ENCODE measurements at regions not wholly inside any gene's neighbourhood (a gene's known extent, or its start where the extent isn't known, plus 50 kb on each side); places are given as distances from the start of the nearest gene placed in this dataset.

GRCh38 chr18:55997151-55997561 lies 409.2 kb upstream of the TCF4 start:
- no peak for DNase-seq (ENCODE audit: low spot score)
- no peak for TF ChIP-seq CTCF (IDR thresholded peaks at IDR 0.05; ENCODE audit: extremely low read depth, insufficient read depth, missing control alignments)
- in situ Hi-C loops (cut with MboI; ENCODE audit: low pct_unique_long_range_greater_than_20kb, low sequenced_read_pairs, unreplicated experiment), result no loop called here

- TF ChIP-seq CTCF (IDR thresholded peaks at IDR 0.05; ENCODE audit: extremely low read depth, insufficient read depth, missing control alignments), result no peak
- no peak for DNase-seq (ENCODE audit: low spot score)
- in situ Hi-C loops (cut with MboI; ENCODE audit: low pct_unique_long_range_greater_than_20kb, low sequenced_read_pairs, unreplicated experiment), result no loop called here
Measured at GRCh38 chr18:55996717-55997116, 408.7 kb upstream of the TCF4 start.

GRCh38 chr18:55990186-55990585 lies 402.2 kb upstream of the TCF4 start:
- TF ChIP-seq CTCF (IDR thresholded peaks at IDR 0.05; ENCODE audit: extremely low read depth, insufficient read depth, missing control alignments), result no peak
- DNase-seq (ENCODE audit: low spot score), result no peak
- in situ Hi-C loops (cut with MboI; ENCODE audit: low pct_unique_long_range_greater_than_20kb, low sequenced_read_pairs, unreplicated experiment), result no loop called here

GRCh38 chr18:55988537-55988936 lies 400.5 kb upstream of the TCF4 start:
- TF ChIP-seq CTCF (IDR thresholded peaks at IDR 0.05; ENCODE audit: extremely low read depth, insufficient read depth, missing control alignments), result no peak
- in situ Hi-C loops (cut with MboI; ENCODE audit: low pct_unique_long_range_greater_than_20kb, low sequenced_read_pairs, unreplicated experiment), result no loop called here
- no peak for DNase-seq (ENCODE audit: low spot score)

GRCh38 chr18:55983433-55983832 lies 395.4 kb upstream of the TCF4 start:
- DNase-seq (ENCODE audit: low spot score), result no peak
- TF ChIP-seq CTCF (IDR thresholded peaks at IDR 0.05; ENCODE audit: extremely low read depth, insufficient read depth, missing control alignments), result no peak
- in situ Hi-C loops (cut with MboI; ENCODE audit: low pct_unique_long_range_greater_than_20kb, low sequenced_read_pairs, unreplicated experiment), result no loop called here

GRCh38 chr18:55982992-55983391 lies 395.0 kb upstream of the TCF4 start:
- no peak for DNase-seq (ENCODE audit: low spot score)

More at GRCh38 chr18:55982992-55983391, 395.0 kb upstream of the TCF4 start:
- no peak for TF ChIP-seq CTCF (IDR thresholded peaks at IDR 0.05; ENCODE audit: extremely low read depth, insufficient read depth, missing control alignments)
- in situ Hi-C loops (cut with MboI; ENCODE audit: low pct_unique_long_range_greater_than_20kb, low sequenced_read_pairs, unreplicated experiment), result no loop called here
